Spinal cord (tissue), 9 donors: ENCODE measurements at regions not wholly inside any gene's neighbourhood (a gene's known extent, or its start where the extent isn't known, plus 50 kb on each side); places are given as distances from the start of the nearest gene placed in this dataset.

ENCODE experiments used
- DNase-seq, 6 donors: peaks; one replicate each; pipeline versions ENCODE4 v3.0.0 to v3.0.0-alpha.2; 2013 to 2015; ENCODE audit warnings: low spot score in 6 of 6, low read depth in 4 of 6
- H3K27ac ChIP-seq: one replicate; pipeline ENCODE4 v1.5.1; 2013; ENCODE audit warnings: low read depth, low read length, control low read depth
- H3K27me3 ChIP-seq: one replicate; pipeline ENCODE4 v1.6.1; 2013; ENCODE audit warnings: low read length; ENCODE audit not compliant: control insufficient read depth, insufficient read depth
- H3K36me3 ChIP-seq: one replicate; pipeline ENCODE4 v1.6.1; 2013; ENCODE audit warnings: low read length; ENCODE audit not compliant: control insufficient read depth, insufficient read depth
- H3K4me1 ChIP-seq: one replicate; pipeline ENCODE4 v1.6.1; 2013; ENCODE audit warnings: low read length; ENCODE audit not compliant: control insufficient read depth, insufficient read depth
- H3K4me3 ChIP-seq: one replicate; pipeline ENCODE4 v1.5.1; 2013; ENCODE audit warnings: low read depth, low read length, control low read depth
- H3K9me3 ChIP-seq: one replicate; pipeline ENCODE4 v1.6.1; 2013; ENCODE audit warnings: low read length; ENCODE audit not compliant: control insufficient read depth, insufficient read depth
- WGBS: methylation state at CpG from one replicate; pipeline ENCODE4 v1.1.5; 2013; ENCODE audit warnings: missing lambda C conversion rate; ENCODE audit not compliant: insufficient coverage; 5-methylcytosine and 5-hydroxymethylcytosine counted together
- donor health status: healthy.

DNA sequence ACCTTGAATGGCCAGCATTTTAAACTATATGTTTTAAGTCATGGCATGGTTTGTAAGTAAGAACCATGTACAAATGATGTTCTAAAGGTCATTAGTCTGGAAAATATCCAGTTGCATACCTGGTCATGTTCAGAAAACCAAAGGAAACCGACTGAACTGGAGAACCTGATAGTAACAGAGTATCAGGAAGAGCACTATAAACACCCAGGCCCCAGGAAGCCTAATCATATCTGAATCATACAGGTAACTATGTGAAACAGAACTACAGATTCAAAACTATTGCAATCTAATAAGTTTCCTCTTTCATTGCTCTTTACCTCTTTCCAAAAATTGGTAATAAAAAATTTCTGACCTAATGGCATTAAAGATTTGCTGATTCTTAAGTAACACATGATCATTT is 500.3 kb downstream of the ARHGEF28 start:
- H3K36me3 ChIP-seq: no peaks in the 10 kb centered on the region
- WGBS: no CpG with 5 or more reads among the region's 1 CpG
- no peak overlapping the region for H3K27ac ChIP-seq
- no peak overlapping the region for H3K4me3 ChIP-seq
- DNase-seq: no peak
- H3K27me3 ChIP-seq: no peaks in the 10 kb centered on the region
- H3K4me1 ChIP-seq: peaks cover 17% of the 10 kb centered on the region
- no peaks in the 10 kb centered on the region for H3K9me3 ChIP-seq

DNA sequence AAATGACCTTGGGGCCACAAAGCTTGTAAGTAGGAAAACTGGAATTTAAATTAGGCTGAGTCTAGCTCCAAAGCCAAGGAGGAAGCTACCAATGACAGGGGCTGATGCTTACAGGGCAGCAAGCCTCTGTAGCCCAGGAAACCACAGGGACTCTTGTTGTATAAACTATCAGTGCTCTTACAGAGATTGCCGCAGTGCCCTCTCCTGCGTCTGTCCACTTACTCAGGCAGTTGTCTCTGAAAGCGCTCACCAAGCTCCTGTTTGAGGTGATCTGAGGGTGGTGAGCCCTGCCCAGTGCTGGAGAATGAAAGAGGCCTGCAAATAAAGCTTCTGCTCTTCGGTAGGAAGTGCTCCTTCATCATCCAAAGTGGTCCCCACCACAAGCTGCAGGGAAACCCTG is 498.8 kb downstream of the ARHGEF28 start:
- H3K4me3 ChIP-seq: no peak overlapping the region
- no peak for DNase-seq
- H3K4me1 ChIP-seq: peaks cover 13% of the 10 kb centered on the region
- no peak overlapping the region for H3K27ac ChIP-seq
- WGBS: 79% methylated on average over 2 of the region's 4 CpGs
- no peaks in the 10 kb centered on the region for H3K36me3 ChIP-seq
- no peaks in the 10 kb centered on the region for H3K27me3 ChIP-seq
- H3K9me3 ChIP-seq: no peaks in the 10 kb centered on the region

DNA sequence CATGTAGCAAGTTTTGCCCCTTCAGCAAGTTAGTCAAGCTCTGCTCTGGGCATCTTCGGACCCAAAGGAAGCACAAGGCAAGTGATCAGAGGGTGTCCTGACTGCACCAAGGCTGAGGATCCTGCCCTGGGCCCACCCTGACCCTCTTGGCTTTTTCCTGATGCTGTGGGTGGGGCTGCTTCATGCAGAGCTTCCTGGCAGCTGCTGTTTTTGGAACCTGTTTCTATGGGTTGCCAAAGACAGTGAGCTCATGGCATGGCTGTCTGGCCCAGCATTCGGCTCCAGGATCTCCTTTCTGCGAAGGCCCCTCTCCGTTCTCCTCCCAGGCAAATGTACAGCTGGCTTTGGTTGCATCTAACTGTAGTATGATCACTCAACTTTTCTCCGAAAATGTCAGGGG is 497.9 kb downstream of the ARHGEF28 start:
- H3K9me3 ChIP-seq: no peaks in the 10 kb centered on the region
- H3K4me3 ChIP-seq: no peak overlapping the region
- no peaks in the 10 kb centered on the region for H3K36me3 ChIP-seq
- WGBS: 63% methylated on average over 4 of the region's 5 CpGs
- H3K27ac ChIP-seq: no peak overlapping the region
- H3K27me3 ChIP-seq: no peaks in the 10 kb centered on the region
- no peak for DNase-seq
- peaks cover 13% of the 10 kb centered on the region for H3K4me1 ChIP-seq

DNA sequence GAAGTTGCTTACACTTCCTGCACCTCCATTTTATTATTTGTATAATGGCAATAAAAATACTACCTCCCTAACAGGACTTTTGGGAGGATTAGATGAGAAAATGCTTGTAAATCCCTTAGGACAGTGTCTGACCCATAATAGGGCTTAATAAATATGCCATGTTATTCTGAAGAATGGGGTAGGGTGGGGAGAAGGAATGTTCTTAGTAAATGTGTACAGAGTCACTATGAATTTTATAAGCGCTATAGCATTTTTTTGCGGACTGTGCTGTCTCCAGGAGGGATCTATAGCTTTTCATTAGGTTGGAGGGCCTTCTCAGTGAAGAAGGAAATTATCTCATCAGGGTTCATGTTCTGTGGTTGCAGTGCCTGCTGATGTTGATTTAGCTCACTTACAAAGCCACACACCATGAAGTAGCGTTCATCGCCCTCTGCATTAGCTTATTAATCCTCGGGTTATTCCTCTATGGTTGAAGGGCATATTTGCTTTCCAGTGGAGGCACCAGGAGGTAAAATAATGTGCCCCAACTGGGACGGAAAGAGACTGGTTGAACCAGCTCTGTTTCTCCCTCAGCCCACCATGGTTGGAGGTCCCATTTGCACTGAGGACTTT is 497.1 kb downstream of the ARHGEF28 start:
- Histone ChIP-seq H3K4me1 (peaks cover 13% of the 10 kb centered on the region), H3K27me3 (no peaks in the 10 kb centered on the region), H3K36me3 (no peaks in the 10 kb centered on the region), H3K9me3 (no peaks in the 10 kb centered on the region), H3K27ac (no peak overlapping the region), H3K4me3 (no peak overlapping the region)
- DNase-seq: peak in 1 of 6 donors; percentile 68
- WGBS: 80% methylated on average over 1 of the region's 6 CpGs

DNA sequence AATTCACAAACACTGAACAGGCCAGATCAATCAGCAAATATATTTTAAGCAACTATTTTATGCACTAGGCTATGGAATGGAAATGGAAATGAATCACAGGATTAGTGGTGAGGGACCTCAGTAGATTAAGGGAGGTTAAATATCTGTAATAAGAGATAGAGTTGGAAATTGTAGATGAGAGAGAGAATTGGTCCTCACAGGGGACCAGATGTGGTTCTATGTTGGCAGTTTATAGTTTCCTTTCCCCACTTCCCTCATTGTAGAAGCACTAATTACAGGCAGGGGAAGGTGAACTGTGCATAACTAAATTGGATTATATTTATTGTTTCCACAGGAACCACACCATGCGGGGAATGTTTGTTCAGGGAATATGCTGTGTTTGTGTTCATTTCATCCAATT is 496.2 kb downstream of the ARHGEF28 start:
- H3K4me3 ChIP-seq: no peak overlapping the region
- WGBS: no CpG with 5 or more reads among the region's 1 CpG
- DNase-seq: peak in 2 of 6 donors; percentile 61 to 94
- H3K4me1 ChIP-seq: peaks cover 6% of the 10 kb centered on the region
- no peak overlapping the region for H3K27ac ChIP-seq
- H3K36me3 ChIP-seq: no peaks in the 10 kb centered on the region
- H3K27me3 ChIP-seq: no peaks in the 10 kb centered on the region
- H3K9me3 ChIP-seq: no peaks in the 10 kb centered on the region

DNA sequence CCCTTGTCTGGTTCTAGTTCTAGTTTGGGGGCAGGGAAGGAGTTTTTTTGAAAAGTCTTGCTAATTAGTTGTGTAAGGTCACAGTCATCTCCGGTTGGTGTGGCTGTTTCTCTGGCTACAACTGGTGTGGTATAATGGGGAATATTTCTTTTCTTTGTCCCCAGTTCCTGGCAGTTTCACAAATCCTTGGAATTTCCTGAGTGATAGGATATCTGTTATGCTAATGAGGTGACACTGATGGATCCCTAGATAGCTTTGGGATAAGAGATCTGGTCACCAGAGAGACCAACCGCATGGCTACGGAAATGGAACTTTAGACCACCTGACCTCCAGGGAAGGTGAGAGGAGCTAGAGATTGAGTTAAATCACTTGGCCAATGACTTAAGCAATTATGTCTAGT is 494.6 kb downstream of the ARHGEF28 start:
- H3K27ac ChIP-seq: no peak overlapping the region
- 100% methylated on average over 1 of the region's 3 CpGs for WGBS
- H3K9me3 ChIP-seq: no peaks in the 10 kb centered on the region
- no peak overlapping the region for H3K4me3 ChIP-seq
- H3K4me1 ChIP-seq: peaks cover 4% of the 10 kb centered on the region
- H3K36me3 ChIP-seq: no peaks in the 10 kb centered on the region
- H3K27me3 ChIP-seq: no peaks in the 10 kb centered on the region
- no peak for DNase-seq

DNA sequence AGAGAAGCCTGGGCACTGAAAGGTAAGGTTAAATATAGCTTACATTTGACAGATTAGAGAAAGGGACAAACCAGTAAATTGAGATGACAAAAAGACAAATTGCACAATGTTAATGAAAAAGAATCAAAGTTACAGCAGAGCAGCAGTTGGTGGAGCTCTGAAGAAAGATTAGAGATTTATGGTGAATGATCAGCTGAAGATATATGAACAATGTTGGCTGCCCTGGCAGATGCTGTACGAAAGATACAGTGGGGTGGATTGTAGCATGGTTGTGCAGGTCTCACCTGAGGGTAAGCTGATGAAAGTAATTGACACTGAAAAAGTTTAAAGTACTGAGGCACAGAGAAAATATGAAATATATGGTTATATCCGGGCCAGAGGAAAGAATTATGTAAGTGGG is 492.1 kb downstream of the ARHGEF28 start:
- WGBS: 80% methylated on average over 1 of the region's 2 CpGs

DNA sequence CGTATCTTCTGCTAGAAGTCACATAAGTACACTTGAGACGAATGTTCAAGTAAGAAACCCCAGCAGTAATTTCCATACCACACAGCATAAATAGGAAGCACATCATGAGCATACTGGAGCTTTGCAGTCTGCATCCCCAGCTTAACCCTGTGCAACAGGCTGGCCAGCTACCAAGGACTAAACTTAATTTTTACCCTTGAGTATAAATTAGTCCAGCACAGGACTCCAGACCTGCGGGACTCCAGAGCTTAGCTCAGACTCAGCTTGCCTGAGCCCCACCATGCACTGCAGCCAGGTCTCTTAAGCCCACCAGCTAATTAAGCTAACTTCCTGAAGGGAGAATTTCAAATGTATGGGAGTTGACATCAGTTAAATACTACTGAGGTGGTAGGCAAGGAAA is 491.0 kb downstream of the ARHGEF28 start:
- no peaks in the 10 kb centered on the region for H3K4me1 ChIP-seq
- H3K4me3 ChIP-seq: no peak overlapping the region
- DNase-seq: no peak
- WGBS: 50% methylated on average over 2 of the region's 3 CpGs
- H3K9me3 ChIP-seq: no peaks in the 10 kb centered on the region
- no peaks in the 10 kb centered on the region for H3K36me3 ChIP-seq
- H3K27ac ChIP-seq: no peak overlapping the region
- no peaks in the 10 kb centered on the region for H3K27me3 ChIP-seq

More for the DNA sequence above, 492.1 kb downstream of the ARHGEF28 start:
- no peaks in the 10 kb centered on the region for H3K4me1 ChIP-seq
- no peak overlapping the region for H3K4me3 ChIP-seq
- no peaks in the 10 kb centered on the region for H3K36me3 ChIP-seq
- no peaks in the 10 kb centered on the region for H3K9me3 ChIP-seq
- no peak overlapping the region for H3K27ac ChIP-seq
- H3K27me3 ChIP-seq: no peaks in the 10 kb centered on the region
- peak in 1 of 6 donors; percentile 39 for DNase-seq

DNA sequence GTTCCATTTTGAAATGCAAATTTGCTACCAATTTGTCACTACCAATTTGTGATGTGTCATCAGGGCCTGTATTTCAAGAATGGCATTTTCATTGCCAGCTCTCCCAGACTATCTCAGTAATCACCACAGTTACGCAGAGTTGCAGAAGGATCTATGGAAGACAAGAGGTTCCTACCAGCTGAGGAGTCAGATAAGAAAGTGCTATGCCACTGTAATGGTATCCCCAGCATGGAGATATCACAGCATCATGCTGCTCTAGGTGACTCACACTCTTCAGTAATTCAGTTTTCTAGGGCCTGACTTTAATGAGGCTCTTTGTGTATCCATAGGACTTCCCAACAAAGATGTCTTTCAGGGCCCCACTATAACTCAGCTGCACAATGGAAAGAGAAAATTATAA is 490.3 kb downstream of the ARHGEF28 start:
- no CpG with 5 or more reads among the region's 1 CpG for WGBS
- Histone ChIP-seq H3K4me3 (no peak overlapping the region), H3K27ac (no peak overlapping the region), H3K36me3 (no peaks in the 10 kb centered on the region), H3K4me1 (no peaks in the 10 kb centered on the region), H3K27me3 (no peaks in the 10 kb centered on the region), H3K9me3 (no peaks in the 10 kb centered on the region)
- no peak for DNase-seq

DNA sequence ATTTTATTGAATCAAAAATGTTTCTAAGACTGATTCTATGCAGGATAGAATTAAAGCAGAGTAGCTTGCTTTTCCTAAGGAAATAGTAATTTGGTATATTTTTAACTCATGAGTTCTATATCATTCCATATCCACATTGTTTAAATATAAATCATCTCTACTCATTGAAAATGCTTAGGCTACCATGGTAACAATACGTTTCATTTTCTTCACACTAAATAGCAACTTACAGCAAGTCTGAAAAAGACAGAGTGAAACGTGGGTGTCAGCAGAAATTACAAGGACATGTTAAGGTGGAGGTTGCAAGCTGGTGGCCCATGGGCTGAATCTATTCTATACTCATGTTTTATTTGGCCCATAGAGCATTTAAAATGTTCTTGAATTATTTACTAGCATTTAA is 487.9 kb downstream of the ARHGEF28 start:
- no peaks in the 10 kb centered on the region for H3K4me1 ChIP-seq
- no peaks in the 10 kb centered on the region for H3K36me3 ChIP-seq
- H3K4me3 ChIP-seq: no peak overlapping the region
- DNase-seq: peak in 1 of 6 donors; percentile 54
- WGBS: no CpG with 5 or more reads among the region's 2 CpGs
- no peaks in the 10 kb centered on the region for H3K27me3 ChIP-seq
- no peak overlapping the region for H3K27ac ChIP-seq
- no peaks in the 10 kb centered on the region for H3K9me3 ChIP-seq
